ENCODE measurements at regions not wholly inside any gene's neighbourhood (a gene's known extent, or its start where the extent isn't known, plus 50 kb on each side); places are given as distances from the start of the nearest gene placed in this dataset.

- Histone ChIP-seq H2AFZ (no peak overlapping the region), H4K20me1 (replicated peaks; ENCODE audit: insufficient read depth) (no peaks in the 10 kb centered on the region), H3K9me2 (ENCODE audit: insufficient read depth) (no peaks in the 10 kb centered on the region), H3K79me2 (replicated peaks; ENCODE audit: insufficient read depth) (no peaks in the 10 kb centered on the region), H3K36me3 (ENCODE audit: insufficient read depth) (no peaks in the 10 kb centered on the region), H3K4me3 (no peak overlapping the region), H3F3A (replicated peaks; ENCODE audit: low read depth) (no peaks in the 10 kb centered on the region), H3K4me1 (ENCODE audit: insufficient read depth) (peaks cover 4% of the 10 kb centered on the region; the same call in 1 of the 2 replicates), H3K27ac (ENCODE audit: low read depth) (no peak overlapping the region), H3K4me2 (no peak overlapping the region), H3K27me3 (ENCODE audit: insufficient read depth) (no peaks in the 10 kb centered on the region)
- Mint-ChIP-seq H3K4me1 (peaks cover 13% of the 10 kb centered on the region; the same call in 2 of the 3 replicates), H3K9me3 (no peaks in the 10 kb centered on the region), H3K36me3 (ENCODE audit: low read depth) (no peaks in the 10 kb centered on the region), H3K27ac (no peak overlapping the region), H3K4me3 (no peak overlapping the region), H3K27me3 (ENCODE audit: insufficient read depth, low read depth, poor library complexity) (peaks cover 24% of the 10 kb centered on the region)
- no peak for TF ChIP-seq CREB1 (CRISPR knock-in tag; IDR thresholded peaks at IDR 0.05; ENCODE audit: low read depth)
- no peak for TF ChIP-seq NANOG (IDR thresholded peaks at IDR 0.05; ENCODE audit: borderline replicate concordance)
- TF ChIP-seq CTCF (conservative IDR thresholded peaks at IDR 0.05; ENCODE audit: low read depth in 2 of 2): no peak
- TF ChIP-seq STAT1 (IDR thresholded peaks at IDR 0.05; ENCODE audit: unreplicated experiment): no peak
- no peak for TF ChIP-seq POLR2AphosphoS5 (IDR thresholded peaks at IDR 0.05; ENCODE audit: low read depth)
- no peak for TF ChIP-seq EZH2 (IDR thresholded peaks at IDR 0.05; ENCODE audit: low read depth, unreplicated experiment)
- TF ChIP-seq EZH2phosphoT487 (IDR thresholded peaks at IDR 0.05; ENCODE audit: unreplicated experiment): no peak
- ATAC-seq (no peak), DNase-seq (ENCODE audit: low spot score) (no peak)
Measured at GRCh38 chr2:120565929-120566328, 169.7 kb upstream of the GLI2 start.

- H3K4me2 ChIP-seq: no peak overlapping the region
- peaks cover 4% of the 10 kb centered on the region; the same call in 1 of the 2 replicates for H3K4me1 ChIP-seq (ENCODE audit: insufficient read depth)
- no peak overlapping the region for H3K27ac ChIP-seq (ENCODE audit: low read depth)
- Mint-ChIP-seq H3K36me3 (ENCODE audit: low read depth) (no peaks in the 10 kb centered on the region), H3K27ac (no peak overlapping the region), H3K27me3 (ENCODE audit: insufficient read depth, low read depth, poor library complexity) (peaks cover 23% of the 10 kb centered on the region), H3K4me1 (peaks cover 13% of the 10 kb centered on the region; the same call in 2 of the 3 replicates), H3K4me3 (no peak overlapping the region), H3K9me3 (no peaks in the 10 kb centered on the region)
- H3K27me3 ChIP-seq (ENCODE audit: insufficient read depth): no peaks in the 10 kb centered on the region
- H3K4me3 ChIP-seq: no peak overlapping the region
- H3K79me2 ChIP-seq (replicated peaks; ENCODE audit: insufficient read depth): no peaks in the 10 kb centered on the region
- ATAC-seq (no peak), DNase-seq (ENCODE audit: low spot score) (no peak)
- H3K9me2 ChIP-seq (ENCODE audit: insufficient read depth): no peaks in the 10 kb centered on the region
- no peak overlapping the region for H2AFZ ChIP-seq
- no peaks in the 10 kb centered on the region for H3K36me3 ChIP-seq (ENCODE audit: insufficient read depth)
- no peaks in the 10 kb centered on the region for H3F3A ChIP-seq (replicated peaks; ENCODE audit: low read depth)
- no peaks in the 10 kb centered on the region for H4K20me1 ChIP-seq (replicated peaks; ENCODE audit: insufficient read depth)
- no peak for TF ChIP-seq ZNF114 (CRISPR knock-in tag; IDR thresholded peaks at IDR 0.05)
- TF ChIP-seq CTCF (conservative IDR thresholded peaks at IDR 0.05; ENCODE audit: low read depth in 2 of 2): no peak
- TF ChIP-seq JUNB (IDR thresholded peaks at IDR 0.05; ENCODE audit: unreplicated experiment): no peak
- no peak for TF ChIP-seq ETS1 (IDR thresholded peaks at IDR 0.05)
- no peak for TF ChIP-seq REST (IDR thresholded peaks at IDR 0.05; ENCODE audit: unreplicated experiment)
Measured at GRCh38 chr2:120566331-120567035, 169.2 kb upstream of the GLI2 start.
